BLaER1 treated with 17β-estradiol and CSF1 and Interleukin-3, amounts not matched to agents 10 nM and 100 nM (cell line): ENCODE measurements at regions not wholly inside any gene's neighbourhood (a gene's known extent, or its start where the extent isn't known, plus 50 kb on each side); places are given as distances from the start of the nearest gene placed in this dataset.

Experiments used
- H3K27ac ChIP-seq, 11 experiments: shearing (Covaris generic); formaldehyde crosslinking; 2 replicates each; pipeline ENCODE4 v1.8.1; 2022
- H3K27me3 ChIP-seq, 11 experiments: shearing (Covaris generic); formaldehyde crosslinking; 2 replicates each; pipeline ENCODE4 v1.8.1; 2022
- H3K36me3 ChIP-seq, 11 experiments: shearing (Covaris generic); formaldehyde crosslinking; 2 replicates each; pipeline ENCODE4 v1.8.1; 2022
- H3K4me1 ChIP-seq, 10 experiments: shearing (Covaris generic); formaldehyde crosslinking; 2 replicates each; pipeline ENCODE4 v1.8.1; 2022
- H3K4me2 ChIP-seq, 11 experiments: shearing (Covaris generic); formaldehyde crosslinking; 2 replicates each; pipeline ENCODE4 v1.8.1; 2022
- H3K4me3 ChIP-seq, 10 experiments: shearing (Covaris generic); formaldehyde crosslinking; 2 replicates each; pipeline ENCODE4 v1.8.1; 2022
- H3K9ac ChIP-seq, 11 experiments: shearing (Covaris generic); formaldehyde crosslinking; 2 replicates each; pipeline ENCODE4 v1.8.1; 2022
- H3K9me3 ChIP-seq, 11 experiments: shearing (Covaris generic); formaldehyde crosslinking; replicated peaks in 1 of 11; 2 replicates each; pipeline ENCODE4 v1.8.1; 2022
- H4K20me1 ChIP-seq, 11 experiments: shearing (Covaris generic); formaldehyde crosslinking; 2 replicates each; pipeline ENCODE4 v1.8.1; 2022
- Cebpa-rat ChIP-seq, 11 experiments: shearing (Covaris generic); IDR thresholded peaks; 2 replicates each; pipeline ENCODE4 v1.8.1; 2022

DNA sequence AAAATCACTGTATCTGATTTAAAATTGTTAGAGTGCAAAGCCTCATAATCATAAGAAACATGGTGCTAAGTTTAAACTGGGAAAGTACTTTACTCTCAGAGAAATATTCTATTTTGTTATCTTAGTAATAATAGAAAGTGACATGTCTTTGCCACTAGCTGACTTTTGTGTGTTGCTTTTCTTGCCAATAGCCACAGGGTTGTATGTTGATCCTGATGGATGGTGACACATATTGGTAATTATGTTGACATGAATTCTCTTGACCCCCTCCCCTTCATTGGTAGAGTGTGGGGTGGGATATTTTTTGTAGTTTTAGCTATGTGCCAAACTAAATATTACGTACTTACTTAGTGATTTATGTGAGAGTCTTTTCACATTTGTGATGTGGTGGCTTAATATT is 103.1 kb upstream of the MAP9 start:
- Histone ChIP-seq H3K27ac (no peak overlapping the region), H3K4me2 (no peak overlapping the region), H3K9ac (no peak overlapping the region), H4K20me1 (no peaks in the 10 kb centered on the region), H3K4me3 (no peak overlapping the region), H3K4me1 (no peaks in the 10 kb centered on the region), H3K9me3 (no peaks in the 10 kb centered on the region), H3K27me3 (no peaks in the 10 kb centered on the region), H3K36me3 (no peaks in the 10 kb centered on the region)
- no peak for TF ChIP-seq Cebpa-rat (IDR thresholded peaks at IDR 0.05)

GRCh38 chr4:155478336-155478835 is 101.6 kb upstream of the MAP9 start:
- no peak overlapping the region for H3K9ac ChIP-seq
- no peak for TF ChIP-seq Cebpa-rat (IDR thresholded peaks at IDR 0.05)
- H3K27me3 ChIP-seq, result no peaks in the 10 kb centered on the region
- no peak overlapping the region for H3K4me2 ChIP-seq
- no peak overlapping the region for H3K4me3 ChIP-seq
- H3K36me3 ChIP-seq, result no peaks in the 10 kb centered on the region
- H3K4me1 ChIP-seq, result no peaks in the 10 kb centered on the region
- H3K9me3 ChIP-seq, result no peaks in the 10 kb centered on the region
- H4K20me1 ChIP-seq, result no peaks in the 10 kb centered on the region
- H3K27ac ChIP-seq, result no peak overlapping the region

DNA sequence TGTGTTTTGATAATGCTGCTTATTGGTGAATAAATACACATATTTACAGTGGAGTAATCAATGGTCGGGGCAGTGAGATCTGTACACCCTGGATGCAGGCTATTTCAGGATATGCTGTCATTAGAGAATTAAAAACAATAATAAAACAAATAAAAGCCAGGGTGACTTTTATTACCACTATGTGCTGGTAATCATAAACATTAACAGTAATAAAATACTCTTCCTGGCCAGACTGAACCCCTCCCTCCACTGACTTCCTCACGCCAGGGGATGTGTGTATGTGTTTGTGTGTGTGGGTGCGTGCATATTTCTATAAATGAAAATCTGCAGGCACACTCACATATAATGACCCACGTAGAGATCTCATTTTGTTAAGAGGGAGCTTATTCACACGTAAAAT is 98.0 kb upstream of the MAP9 start:
- Histone ChIP-seq H3K27ac (no peak overlapping the region), H3K9me3 (no peaks in the 10 kb centered on the region), H3K27me3 (no peaks in the 10 kb centered on the region), H3K4me2 (no peak overlapping the region), H3K4me3 (no peak overlapping the region), H3K4me1 (no peaks in the 10 kb centered on the region), H3K9ac (no peak overlapping the region), H3K36me3 (no peaks in the 10 kb centered on the region), H4K20me1 (no peaks in the 10 kb centered on the region; a peak in 1 of 22 replicates)
- no peak for TF ChIP-seq Cebpa-rat (IDR thresholded peaks at IDR 0.05)

DNA sequence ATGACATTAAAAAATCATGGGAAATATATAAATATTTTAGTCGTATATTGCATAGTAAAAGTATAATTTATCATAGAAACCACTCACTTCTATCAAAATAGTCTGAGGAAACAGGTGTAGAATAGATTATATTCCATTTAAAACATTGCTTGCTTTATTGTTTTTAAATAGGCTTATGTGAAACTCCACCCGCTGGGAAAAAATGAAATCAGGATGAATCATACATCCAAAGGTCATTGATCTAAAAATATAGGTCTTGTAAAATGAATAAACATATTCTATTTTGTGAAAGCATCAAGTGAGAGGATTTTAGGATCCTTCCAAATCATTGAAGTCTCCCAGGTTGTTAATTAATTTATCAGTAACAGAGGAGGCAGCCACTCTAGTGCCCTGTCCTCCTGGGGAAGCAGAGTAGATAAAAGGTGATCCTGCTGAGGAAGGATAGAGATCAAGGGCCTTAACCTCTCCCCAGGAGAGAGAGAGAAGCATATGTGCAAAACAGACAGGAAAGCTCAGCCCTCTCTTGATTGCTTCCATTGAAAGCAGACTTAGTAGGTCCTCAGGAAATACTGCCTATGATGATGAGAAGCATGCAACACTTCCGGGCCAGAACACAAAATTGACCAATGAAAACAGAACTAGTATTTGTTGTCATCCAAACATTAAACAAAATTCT is 96.8 kb upstream of the MAP9 start:
- H3K4me1 ChIP-seq, result no peaks in the 10 kb centered on the region; a peak in 1 of 20 replicates
- H3K27ac ChIP-seq, result no peak overlapping the region
- H3K27me3 ChIP-seq, result no peaks in the 10 kb centered on the region
- H4K20me1 ChIP-seq, result no peaks in the 10 kb centered on the region; a peak in 1 of 22 replicates
- H3K36me3 ChIP-seq, result no peaks in the 10 kb centered on the region
- no peak for TF ChIP-seq Cebpa-rat (IDR thresholded peaks at IDR 0.05)
- H3K4me3 ChIP-seq, result no peak overlapping the region
- no peak overlapping the region for H3K9ac ChIP-seq
- H3K4me2 ChIP-seq, result no peak overlapping the region
- H3K9me3 ChIP-seq, result no peaks in the 10 kb centered on the region

GRCh38 chr4:155468282-155468681 is 91.5 kb upstream of the MAP9 start:
- Histone ChIP-seq H3K27ac (no peak overlapping the region), H3K9ac (no peak overlapping the region), H3K4me3 (no peak overlapping the region), H3K27me3 (no peaks in the 10 kb centered on the region), H3K9me3 (no peaks in the 10 kb centered on the region), H3K4me2 (no peak overlapping the region), H4K20me1 (no peaks in the 10 kb centered on the region; a peak in 1 of 22 replicates), H3K36me3 (no peaks in the 10 kb centered on the region), H3K4me1 (peaks cover 0 to 9% (median 0%) of the 10 kb centered on the region in 10 experiments; a peak in 7 of 20 replicates)
- no peak for TF ChIP-seq Cebpa-rat (IDR thresholded peaks at IDR 0.05)

- H3K9me3 ChIP-seq, result no peaks in the 10 kb centered on the region
- TF ChIP-seq Cebpa-rat (IDR thresholded peaks at IDR 0.05), result no peak
- H4K20me1 ChIP-seq, result no peaks in the 10 kb centered on the region
- no peaks in the 10 kb centered on the region for H3K4me1 ChIP-seq
- no peaks in the 10 kb centered on the region for H3K36me3 ChIP-seq
- no peak overlapping the region for H3K4me2 ChIP-seq
- no peaks in the 10 kb centered on the region for H3K27me3 ChIP-seq
- H3K9ac ChIP-seq, result no peak overlapping the region
- H3K4me3 ChIP-seq, result no peak overlapping the region
- no peak overlapping the region for H3K27ac ChIP-seq
Observed at GRCh38 chr4:155450676-155451075, 73.9 kb upstream of the MAP9 start.

DNA sequence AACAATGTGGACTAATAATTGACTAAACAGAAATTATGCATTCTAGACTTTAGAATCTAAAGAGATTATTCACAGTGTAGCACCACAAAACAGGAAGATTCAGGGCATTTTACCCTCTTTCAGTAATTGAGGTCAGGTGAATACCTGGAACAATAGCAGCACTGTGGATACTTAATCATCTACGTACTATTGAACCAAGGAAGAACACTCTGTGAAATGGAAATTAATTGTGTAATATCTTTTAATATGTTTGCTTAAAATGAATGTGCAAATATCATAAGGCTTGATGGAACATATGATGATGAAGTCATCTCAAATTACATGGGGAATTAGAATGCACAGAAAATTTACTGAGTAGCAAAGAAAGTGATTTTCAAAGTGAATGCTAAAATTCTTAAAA is 68.5 kb upstream of the MAP9 start:
- no peaks in the 10 kb centered on the region for H3K4me1 ChIP-seq
- no peak overlapping the region for H3K4me3 ChIP-seq
- H3K9ac ChIP-seq, result no peak overlapping the region
- no peak for TF ChIP-seq Cebpa-rat (IDR thresholded peaks at IDR 0.05)
- H3K36me3 ChIP-seq, result no peaks in the 10 kb centered on the region
- no peaks in the 10 kb centered on the region for H3K27me3 ChIP-seq
- H3K9me3 ChIP-seq, result no peaks in the 10 kb centered on the region
- H3K27ac ChIP-seq, result no peak overlapping the region
- no peak overlapping the region for H3K4me2 ChIP-seq
- H4K20me1 ChIP-seq, result no peaks in the 10 kb centered on the region

DNA sequence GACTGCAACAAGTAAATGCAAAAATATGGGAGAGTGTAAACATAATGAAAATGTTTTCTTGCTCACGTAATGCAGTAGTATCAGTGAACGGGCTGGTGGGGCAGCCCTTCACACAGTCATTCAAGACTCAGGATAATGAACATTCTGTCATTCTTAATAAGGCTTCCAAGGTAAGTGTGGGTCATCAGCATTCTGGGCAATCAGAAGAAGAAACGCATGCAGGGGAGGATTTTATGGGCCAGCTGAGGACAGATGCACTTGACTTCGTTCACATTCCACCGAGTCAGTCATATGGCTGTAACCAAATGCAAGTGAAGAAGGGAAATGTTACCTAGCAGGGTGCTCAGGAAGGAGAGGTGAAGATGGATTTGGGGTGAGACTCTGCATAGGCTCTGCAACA is 68.0 kb upstream of the MAP9 start:
- Histone ChIP-seq H3K4me3 (no peak overlapping the region), H3K36me3 (no peaks in the 10 kb centered on the region), H4K20me1 (no peaks in the 10 kb centered on the region), H3K27me3 (no peaks in the 10 kb centered on the region), H3K9ac (no peak overlapping the region), H3K27ac (no peak overlapping the region), H3K9me3 (peaks cover 0 to 5% (median 0%) of the 10 kb centered on the region in 11 experiments; a peak in 4 of 22 replicates), H3K4me1 (no peaks in the 10 kb centered on the region), H3K4me2 (no peak overlapping the region)
- no peak for TF ChIP-seq Cebpa-rat (IDR thresholded peaks at IDR 0.05)

- Histone ChIP-seq H3K4me2 (no peak overlapping the region), H3K36me3 (no peaks in the 10 kb centered on the region), H3K9ac (no peak overlapping the region), H3K4me1 (no peaks in the 10 kb centered on the region), H3K4me3 (no peak overlapping the region), H3K9me3 (peaks cover 0 to 7% (median 0%) of the 10 kb centered on the region in 11 experiments; a peak in 4 of 22 replicates), H4K20me1 (no peaks in the 10 kb centered on the region), H3K27ac (no peak overlapping the region), H3K27me3 (no peaks in the 10 kb centered on the region)
- no peak for TF ChIP-seq Cebpa-rat (IDR thresholded peaks at IDR 0.05)
Observed at GRCh38 chr4:155442267-155443105, 65.7 kb upstream of the MAP9 start.
